ENCODE measurements at regions not wholly inside any gene's neighbourhood (a gene's known extent, or its start where the extent isn't known, plus 50 kb on each side); places are given as distances from the start of the nearest gene placed in this dataset.
"Not testable (repeated sequence)": the region's sequence is repeated elsewhere in the genome, so short reads cannot be mapped to it uniquely, and the experiment has no call there.

- DNase-seq (ENCODE audit: low spot score): no peak
These were observed 81.1 kb downstream of the XRCC2 start for GRCh38 chr7:152594801-152595200.

DNA sequence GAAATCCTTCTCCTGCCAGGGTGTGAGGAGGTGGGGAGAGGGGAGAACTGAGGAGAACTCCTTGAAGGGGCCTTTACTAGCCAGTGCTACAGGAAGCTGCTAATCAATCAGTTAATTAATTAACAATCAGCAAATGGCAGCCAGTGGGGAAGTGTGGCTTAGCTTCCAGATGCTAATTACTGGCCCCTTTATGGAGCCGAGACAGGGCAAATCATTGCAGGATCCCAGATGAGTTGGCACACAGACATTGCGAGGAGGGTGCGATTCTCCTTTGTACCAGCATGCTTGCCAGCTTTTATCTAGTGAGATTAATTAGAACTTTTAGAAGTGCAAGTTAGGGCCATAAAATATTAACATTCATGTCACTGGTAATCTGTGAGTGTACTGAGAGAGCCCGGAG lies 84.0 kb downstream of the XRCC2 start:
- DNase-seq (ENCODE audit: low spot score): no peak

- DNase-seq (ENCODE audit: low spot score): no peak
These were observed 85.5 kb downstream of the XRCC2 start for GRCh38 chr7:152590481-152590880.

- DNase-seq (ENCODE audit: low spot score): not testable (repeated sequence)
These were observed 86.1 kb downstream of the XRCC2 start for GRCh38 chr7:152589821-152590220.

DNA sequence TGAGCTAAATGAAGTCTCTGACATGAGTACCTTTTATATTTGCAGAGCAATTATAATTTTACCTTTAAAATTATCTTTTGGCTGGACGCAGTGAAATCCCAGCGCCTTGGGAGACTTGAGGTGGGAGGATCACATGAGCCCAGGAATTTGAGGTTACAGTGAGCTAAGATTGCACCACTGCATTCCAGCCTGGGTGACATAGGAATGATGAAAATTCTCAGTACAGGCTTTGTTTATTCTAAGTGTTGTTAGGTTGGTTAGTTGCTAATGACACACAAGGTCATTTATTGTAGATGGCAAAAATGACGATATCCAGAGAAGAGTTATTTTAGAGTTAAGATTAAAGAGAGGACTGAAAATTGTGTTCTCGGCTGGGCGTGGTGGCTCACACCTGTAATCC lies 87.6 kb downstream of the XRCC2 start:
- DNase-seq (ENCODE audit: low spot score): peak; percentile 58

DNA sequence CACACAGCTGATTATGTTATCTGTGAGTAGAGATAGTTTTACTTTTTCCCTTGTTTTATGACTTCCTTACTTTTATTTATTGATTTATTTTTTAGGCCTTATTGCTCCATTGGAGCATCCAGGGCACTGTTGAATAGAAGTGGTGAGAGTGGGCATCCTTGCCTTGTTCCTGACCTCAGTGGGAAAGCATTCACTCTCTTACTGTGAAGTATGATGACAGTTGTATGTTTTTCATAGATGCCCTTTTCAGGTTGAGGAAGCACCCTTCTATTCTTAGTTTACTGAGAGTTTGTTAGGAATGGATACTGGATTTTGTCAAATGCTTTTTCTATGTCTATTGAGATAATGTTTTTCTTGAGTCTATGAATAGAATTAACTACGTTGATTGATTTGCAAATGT lies 88.6 kb downstream of the XRCC2 start:
- DNase-seq (ENCODE audit: low spot score): no peak

DNA sequence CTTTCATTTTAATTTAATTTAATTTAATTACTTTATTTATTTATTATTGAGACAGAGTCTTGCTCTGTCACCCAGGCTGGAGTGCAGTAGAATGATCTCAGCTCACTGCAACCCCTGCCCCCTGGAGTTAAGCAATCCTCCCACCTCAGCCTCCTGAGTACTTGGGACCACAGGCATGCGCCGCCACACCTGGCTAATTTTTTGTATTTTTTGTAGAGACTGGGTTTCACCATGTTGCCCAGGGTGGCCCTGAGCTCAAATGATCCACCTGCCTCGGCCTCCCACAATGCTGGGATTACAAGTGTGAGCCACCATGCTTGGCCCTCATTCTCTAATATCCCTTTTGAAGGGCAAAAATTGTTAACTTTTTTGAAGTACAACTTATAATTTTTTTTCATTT lies 92.9 kb downstream of the XRCC2 start:
- no peak for DNase-seq (ENCODE audit: low spot score)

GRCh38 chr7:152579070-152579469 lies 96.9 kb downstream of the XRCC2 start:
- DNase-seq (ENCODE audit: low spot score): no peak

DNA sequence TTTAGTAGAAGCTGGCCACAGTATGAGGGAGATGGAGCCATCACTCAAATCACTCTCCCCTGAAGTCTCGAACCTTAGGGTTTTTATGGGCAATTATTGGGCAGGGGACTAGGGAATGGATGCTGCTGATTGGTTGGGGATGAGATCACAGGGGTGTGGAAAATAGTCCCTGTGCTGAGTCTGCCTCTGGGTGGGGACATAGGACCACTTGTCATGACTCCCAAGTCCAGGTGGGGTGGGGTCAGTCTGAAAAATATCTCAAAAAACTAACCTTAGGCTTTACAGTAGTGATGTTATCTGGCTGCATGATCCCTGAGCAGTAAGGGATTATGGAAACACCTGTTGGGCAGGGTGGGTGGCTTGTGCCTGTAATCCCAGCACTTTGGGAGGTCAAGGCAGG lies 98.6 kb downstream of the XRCC2 start:
- no peak for DNase-seq (ENCODE audit: low spot score)

GRCh38 chr7:152574892-152575548 lies 100.9 kb downstream of the XRCC2 start:
- DNase-seq (ENCODE audit: low spot score): no peak

GRCh38 chr7:152573186-152573585 lies 102.8 kb downstream of the XRCC2 start:
- not testable (repeated sequence) for DNase-seq (ENCODE audit: low spot score)

GRCh38 chr7:152572101-152572500 lies 103.8 kb downstream of the XRCC2 start:
- DNase-seq (ENCODE audit: low spot score): no peak

DNA sequence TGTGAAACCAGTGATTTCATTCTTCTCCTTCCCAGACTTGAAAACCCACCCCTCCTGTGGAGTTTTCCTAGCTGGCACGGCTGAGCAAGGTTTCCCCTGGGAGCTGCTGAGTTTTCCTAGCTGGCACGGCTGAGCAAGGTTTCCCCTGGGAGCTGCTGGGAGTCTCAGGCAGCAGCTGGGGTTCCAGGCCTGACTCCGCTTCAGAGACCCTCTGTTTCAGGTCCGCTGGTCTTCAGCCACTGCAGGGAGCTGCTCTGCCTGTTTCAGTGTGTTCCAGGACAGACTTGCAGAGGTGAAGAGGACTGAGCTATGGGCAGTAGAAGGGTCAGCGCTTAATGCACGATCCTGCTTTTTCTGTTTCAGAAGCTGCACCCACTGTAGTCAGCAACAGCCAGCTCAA lies 104.9 kb downstream of the XRCC2 start:
- DNase-seq (ENCODE audit: low spot score): no peak

DNA sequence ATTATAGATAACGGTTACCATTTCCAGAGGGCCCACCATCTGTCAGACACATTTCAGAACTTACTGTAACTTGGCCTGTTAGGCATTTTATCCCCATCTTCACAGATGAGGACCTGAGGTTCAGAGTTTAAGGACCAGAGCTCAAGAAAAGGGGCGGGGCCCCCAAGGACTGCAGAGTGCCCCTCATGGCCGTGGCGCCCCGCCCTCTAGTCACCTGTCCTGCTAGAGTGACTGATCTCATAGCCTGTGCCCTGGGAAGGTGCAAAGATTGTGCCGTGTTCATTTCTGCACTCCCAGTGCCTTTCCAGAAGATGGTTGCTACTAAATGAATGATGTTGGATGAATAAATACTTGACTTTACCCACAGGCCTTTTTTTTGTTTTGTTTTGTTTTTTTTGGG lies 107.0 kb downstream of the XRCC2 start:
- no peak for DNase-seq (ENCODE audit: low spot score)

DNA sequence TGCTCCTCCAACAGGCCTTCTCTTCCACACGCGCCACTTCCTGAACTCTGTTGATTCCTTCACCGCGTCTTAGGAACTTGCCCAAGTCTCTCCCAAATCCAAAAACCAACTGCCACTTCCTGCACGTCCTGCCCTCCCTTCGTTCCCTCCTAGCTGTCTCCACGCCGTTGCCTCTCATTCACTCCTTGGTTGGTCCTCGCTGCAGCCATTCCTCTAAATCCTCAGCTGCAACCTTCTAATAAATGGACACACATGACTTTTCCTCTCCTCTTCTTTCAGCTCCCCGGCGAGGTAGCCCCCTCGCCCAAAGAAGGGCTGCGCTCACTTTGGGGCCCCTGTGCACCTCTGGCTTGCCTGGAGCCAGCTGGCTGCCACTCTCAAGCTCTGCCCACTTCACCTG lies 110.2 kb downstream of the XRCC2 start:
- DNase-seq (ENCODE audit: low spot score): no peak

DNA sequence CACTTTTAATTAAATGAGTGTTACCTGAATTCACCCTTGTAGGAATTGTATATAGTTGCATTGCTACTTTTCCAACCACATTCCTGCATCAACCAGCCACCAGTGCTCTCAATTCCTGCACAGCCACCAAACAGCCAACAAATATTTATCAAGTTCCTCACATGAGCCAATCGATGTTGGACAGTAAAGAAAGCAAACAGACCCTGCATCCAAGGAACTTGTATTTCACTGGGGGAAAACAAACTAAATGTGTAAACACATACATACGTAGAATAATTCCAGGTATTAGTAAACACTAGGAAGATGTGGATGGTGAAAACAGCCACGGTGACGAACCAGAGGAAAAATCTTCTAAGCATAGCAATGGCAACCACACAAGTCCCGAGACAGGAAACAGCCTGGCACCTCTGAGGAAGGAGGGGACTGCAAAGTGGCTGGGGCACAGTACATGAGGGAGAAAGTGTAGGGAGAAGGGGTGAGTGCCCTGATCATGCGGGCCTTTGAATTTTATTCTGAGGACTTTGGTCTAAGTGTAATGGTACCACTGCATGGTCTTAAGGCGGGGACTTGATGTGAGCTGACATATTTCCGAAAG lies 111.2 kb downstream of the XRCC2 start:
- DNase-seq (ENCODE audit: low spot score): no peak

DNA sequence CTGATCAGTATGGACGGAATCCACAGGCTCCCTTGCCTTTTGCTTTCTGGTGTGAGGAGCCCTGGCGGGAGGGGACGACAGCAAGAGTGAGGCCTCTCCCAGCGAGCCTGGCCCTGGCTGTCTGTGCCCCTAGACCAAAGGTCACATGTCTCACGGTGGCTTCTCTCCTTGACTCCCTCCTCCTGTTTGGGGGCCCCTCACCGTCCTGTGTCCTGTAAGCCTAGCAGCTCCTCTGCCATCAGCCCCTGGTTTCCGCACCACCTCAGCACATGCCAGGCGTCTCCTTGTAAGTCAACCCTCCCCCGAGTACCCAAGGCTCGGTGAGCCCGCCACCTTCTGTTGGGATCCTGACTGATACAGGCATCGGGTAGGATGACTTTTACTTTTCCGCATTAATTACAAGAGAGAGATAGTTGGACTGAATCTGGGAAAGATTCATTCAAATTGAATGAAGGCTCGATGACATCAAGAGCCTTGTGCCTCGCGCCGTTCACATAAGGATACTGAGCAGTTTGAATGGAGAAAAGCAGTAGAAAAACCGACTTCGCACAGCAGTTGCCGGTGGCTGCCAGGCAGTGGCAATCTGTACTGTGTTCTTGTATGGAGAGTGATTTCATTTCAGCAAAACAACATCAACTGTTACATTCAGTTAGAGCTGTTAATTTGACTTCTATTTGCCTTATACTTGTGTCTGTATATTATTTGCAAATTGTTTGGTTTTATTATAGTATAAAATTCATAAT lies 119.8 kb downstream of the XRCC2 start:
- no peak for DNase-seq (ENCODE audit: low spot score)

DNA sequence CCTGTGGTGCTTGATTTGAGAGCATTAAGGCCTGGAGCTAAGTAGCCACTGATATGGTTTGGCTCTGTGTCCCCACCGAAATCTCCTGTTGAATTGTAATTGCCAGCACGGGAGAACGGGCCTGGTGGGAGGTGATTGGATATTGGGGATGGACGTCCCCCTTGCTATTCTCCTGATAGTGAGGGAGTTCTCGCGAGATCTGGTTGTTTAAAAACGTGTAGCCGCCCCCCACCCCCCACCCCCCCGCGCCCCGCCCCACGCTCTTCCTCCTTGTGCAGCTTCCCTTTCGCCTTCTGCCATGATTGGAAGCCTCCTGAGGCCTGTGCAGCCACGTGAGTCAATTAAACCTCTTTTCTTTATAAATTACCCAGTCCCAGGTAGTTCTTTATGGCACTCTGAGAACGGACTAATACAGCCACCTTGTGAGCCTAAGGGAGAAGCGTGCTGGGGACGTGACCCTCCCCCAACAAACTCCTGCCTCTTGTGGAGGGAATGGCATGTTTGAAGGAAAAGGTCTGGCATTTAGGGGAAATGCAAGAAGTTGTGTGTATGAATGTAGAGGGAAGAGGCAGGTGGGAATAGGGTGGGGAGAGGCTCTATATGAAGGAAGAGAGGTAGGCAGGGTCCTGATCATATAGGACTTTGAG lies 118.0 kb upstream of the KMT2C start:
- DNase-seq (ENCODE audit: low spot score): no peak

- DNase-seq (ENCODE audit: low spot score): no peak
These were observed 115.7 kb upstream of the KMT2C start for GRCh38 chr7:152551304-152552036.

- DNase-seq (ENCODE audit: low spot score): no peak
These were observed 109.3 kb upstream of the KMT2C start for GRCh38 chr7:152544971-152545619.

DNA sequence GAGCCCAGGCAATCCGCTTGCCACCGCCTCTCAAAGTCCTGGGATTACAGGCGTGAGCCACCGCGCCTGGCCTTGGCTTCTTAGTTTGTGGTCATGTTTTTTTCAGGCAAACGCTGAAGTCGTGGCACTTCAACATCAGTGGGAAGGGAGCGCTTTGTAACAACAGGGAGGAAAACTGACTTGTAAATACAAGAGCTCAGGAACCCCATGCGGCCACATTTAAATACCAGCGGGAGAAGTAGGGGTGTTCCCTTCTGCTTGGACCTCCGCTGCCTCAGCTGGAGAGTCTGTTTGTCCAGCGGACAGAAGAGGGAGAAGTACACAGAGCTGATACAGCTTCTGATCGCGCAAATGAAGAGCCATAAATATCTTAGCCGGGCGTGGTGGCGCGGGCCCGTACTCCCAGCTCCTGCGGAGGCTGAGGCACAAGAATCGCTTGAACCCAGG lies 108.7 kb upstream of the KMT2C start:
- no peak for DNase-seq (ENCODE audit: low spot score)

- DNase-seq (ENCODE audit: low spot score): no peak
These were observed 108.0 kb upstream of the KMT2C start for GRCh38 chr7:152543799-152544198.
